ENCODE measurements at regions not wholly inside any gene's neighbourhood (a gene's known extent, or its start where the extent isn't known, plus 50 kb on each side); places are given as distances from the start of the nearest gene placed in this dataset.

DNA sequence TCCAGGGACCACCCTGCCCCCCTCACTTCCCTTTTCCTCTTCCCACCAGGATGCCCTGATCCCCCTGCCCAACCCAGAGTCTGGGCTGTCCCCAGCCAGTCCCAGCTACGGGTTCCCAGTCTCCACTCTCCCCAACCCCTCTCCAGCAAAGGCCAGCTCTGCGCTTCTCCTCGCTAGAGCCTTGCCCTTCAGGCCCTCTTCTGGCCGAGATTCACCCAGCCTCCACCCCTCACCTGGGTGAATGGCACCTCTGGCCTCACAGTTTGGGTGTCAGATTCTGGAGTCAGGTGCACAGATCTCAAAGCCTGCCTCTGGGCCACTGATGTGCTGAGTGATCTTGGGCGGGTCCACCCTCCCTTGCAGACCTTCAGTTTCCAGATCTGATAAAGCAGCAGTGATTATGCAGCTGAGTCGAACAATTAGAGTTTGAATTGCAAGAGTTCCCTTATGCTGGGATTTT is 185.6 kb upstream of the TNRC6C start:
- no peaks in the 10 kb centered on the region for H3K27me3 ChIP-seq
- peaks cover 8 to 17% (median 13%) of the 10 kb centered on the region in 9 donors for H3K4me1 ChIP-seq
- WGBS, 2 donors: 59 to 73% methylated on average over 6 of the region's 6 CpGs
- DNase-seq (no peak), ATAC-seq (peak in 6 of 8 donors; percentile 17 to 67 (median 46))
- intact Hi-C loops (cut with DNase I): loop anchor here in 9 of 10 donors (2.0 to 10.0 kb wide), 7 partner anchors 112 to 242 kb away; partner anchors contain the start of gene TNRC6C (in 4 of the 9)
- no peak overlapping the region for H3K4me3 ChIP-seq
- TF ChIP-seq, protein P1, sequence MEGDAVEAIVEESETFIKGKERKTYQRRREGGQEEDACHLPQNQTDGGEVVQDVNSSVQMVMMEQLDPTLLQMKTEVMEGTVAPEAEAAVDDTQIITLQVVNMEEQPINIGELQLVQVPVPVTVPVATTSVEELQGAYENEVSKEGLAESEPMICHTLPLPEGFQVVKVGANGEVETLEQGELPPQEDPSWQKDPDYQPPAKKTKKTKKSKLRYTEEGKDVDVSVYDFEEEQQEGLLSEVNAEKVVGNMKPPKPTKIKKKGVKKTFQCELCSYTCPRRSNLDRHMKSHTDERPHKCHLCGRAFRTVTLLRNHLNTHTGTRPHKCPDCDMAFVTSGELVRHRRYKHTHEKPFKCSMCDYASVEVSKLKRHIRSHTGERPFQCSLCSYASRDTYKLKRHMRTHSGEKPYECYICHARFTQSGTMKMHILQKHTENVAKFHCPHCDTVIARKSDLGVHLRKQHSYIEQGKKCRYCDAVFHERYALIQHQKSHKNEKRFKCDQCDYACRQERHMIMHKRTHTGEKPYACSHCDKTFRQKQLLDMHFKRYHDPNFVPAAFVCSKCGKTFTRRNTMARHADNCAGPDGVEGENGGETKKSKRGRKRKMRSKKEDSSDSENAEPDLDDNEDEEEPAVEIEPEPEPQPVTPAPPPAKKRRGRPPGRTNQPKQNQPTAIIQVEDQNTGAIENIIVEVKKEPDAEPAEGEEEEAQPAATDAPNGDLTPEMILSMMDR (IDR thresholded peaks at IDR 0.05): no peak
- no peaks in the 10 kb centered on the region for H3K9me3 ChIP-seq
- H3K36me3 ChIP-seq: no peaks in the 10 kb centered on the region
- H3K27ac ChIP-seq: peak overlapping the region in 6 of 10 donors; percentile 2 to 53 (median 22)

DNA sequence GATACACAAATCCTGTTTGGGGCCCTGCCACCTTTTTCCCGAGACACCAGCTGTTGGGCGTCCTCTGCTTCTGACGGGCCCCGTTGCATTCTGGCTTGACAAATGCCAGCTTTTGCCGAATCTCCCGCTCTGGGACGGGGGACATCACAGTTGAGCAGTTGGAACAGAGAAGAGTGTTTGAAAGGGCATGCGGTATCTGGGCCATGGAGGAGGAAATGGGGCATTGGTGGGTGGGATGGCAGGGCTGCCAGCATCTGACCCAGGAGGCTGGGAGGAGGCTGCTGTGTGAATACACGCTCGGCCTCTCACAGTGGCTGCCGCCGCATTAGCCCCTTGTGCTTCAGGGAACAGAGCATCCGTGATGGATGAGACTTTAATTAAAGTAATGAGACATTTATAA is 184.3 kb upstream of the TNRC6C start:
- H3K27me3 ChIP-seq: no peaks in the 10 kb centered on the region
- no peaks in the 10 kb centered on the region for H3K36me3 ChIP-seq
- TF ChIP-seq, protein P1 (IDR thresholded peaks at IDR 0.05): no peak
- H3K4me1 ChIP-seq: peaks cover 9 to 30% (median 20%) of the 10 kb centered on the region in 9 donors
- H3K27ac ChIP-seq: no peak overlapping the region
- DNase-seq (no peak), ATAC-seq (no peak)
- no peak overlapping the region for H3K4me3 ChIP-seq
- 97 to 98% methylated on average over 13 of the region's 13 CpGs for WGBS, 2 donors
- intact Hi-C loops (cut with DNase I): loop anchor here in 8 of 10 donors (5.0 to 10.0 kb wide), 5 partner anchors 111 to 238 kb away; partner anchors contain the start of gene TNRC6C (in 4 of the 8)
- H3K9me3 ChIP-seq: no peaks in the 10 kb centered on the region

DNA sequence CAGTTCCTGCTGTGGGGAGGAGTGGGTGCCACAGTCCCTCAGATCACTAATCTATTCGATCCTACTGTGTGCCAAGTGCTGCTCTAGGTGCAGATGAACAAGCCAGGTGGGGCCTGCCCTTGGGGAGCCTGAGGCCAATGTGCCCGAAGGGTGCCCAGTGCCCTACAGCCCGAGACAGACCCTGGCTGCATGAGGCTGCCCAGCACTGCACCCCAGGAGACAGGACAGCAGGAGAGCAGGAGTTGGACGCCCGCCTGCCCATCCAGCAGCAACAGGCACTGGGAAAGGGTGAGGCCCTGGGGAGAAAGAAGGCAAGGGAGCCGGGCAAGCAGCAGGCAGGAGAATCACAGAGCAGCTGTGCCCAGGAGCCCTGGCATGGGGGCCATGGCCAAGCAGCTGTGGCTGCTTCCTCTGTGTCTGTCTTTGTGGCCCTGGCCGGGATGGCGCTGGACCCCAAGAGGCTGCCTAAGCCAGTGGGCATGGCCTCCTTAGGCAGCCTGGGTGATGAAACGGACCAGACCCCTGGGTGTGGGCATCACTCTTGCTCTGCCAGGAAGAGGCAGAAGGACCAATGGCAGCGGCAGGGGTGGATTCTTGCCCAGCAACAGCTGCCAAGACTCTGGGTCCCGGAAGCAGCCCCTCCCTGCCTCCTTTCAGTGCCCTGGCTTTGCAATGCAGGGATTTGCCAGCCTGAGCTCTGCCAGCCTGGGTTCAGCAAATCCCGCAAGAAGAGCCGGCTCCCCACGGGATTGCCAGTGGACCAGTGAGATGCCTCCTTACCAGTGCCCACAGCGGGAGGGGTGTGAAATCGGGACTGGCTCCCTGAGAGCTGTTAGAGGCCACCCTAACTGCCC is 179.6 kb upstream of the TNRC6C start:
- Histone ChIP-seq H3K27me3 (no peaks in the 10 kb centered on the region), H3K27ac (peak overlapping the region in 9 of 10 donors; percentile 38 to 85 (median 79)), H3K4me1 (peaks cover 10 to 30% (median 23%) of the 10 kb centered on the region in 9 donors), H3K4me3 (peak overlapping the region in 5 of 10 donors; percentile 3 to 21 (median 15)), H3K9me3 (no peaks in the 10 kb centered on the region), H3K36me3 (no peaks in the 10 kb centered on the region)
- 59 to 61% methylated on average over 16 of the region's 16 CpGs for WGBS, 2 donors
- intact Hi-C loops (cut with DNase I): loop anchor here in 4 of 10 donors (5.0 to 10.0 kb wide), 3 partner anchors 58 to 176 kb away; partner anchors contain the start of gene TNRC6C (in 1 of the 4)
- TF ChIP-seq, protein P1 (IDR thresholded peaks at IDR 0.05): no peak
- ATAC-seq (peak; percentile 86 to 97 (median 94)), DNase-seq (peak; percentile 71 to 83)

DNA sequence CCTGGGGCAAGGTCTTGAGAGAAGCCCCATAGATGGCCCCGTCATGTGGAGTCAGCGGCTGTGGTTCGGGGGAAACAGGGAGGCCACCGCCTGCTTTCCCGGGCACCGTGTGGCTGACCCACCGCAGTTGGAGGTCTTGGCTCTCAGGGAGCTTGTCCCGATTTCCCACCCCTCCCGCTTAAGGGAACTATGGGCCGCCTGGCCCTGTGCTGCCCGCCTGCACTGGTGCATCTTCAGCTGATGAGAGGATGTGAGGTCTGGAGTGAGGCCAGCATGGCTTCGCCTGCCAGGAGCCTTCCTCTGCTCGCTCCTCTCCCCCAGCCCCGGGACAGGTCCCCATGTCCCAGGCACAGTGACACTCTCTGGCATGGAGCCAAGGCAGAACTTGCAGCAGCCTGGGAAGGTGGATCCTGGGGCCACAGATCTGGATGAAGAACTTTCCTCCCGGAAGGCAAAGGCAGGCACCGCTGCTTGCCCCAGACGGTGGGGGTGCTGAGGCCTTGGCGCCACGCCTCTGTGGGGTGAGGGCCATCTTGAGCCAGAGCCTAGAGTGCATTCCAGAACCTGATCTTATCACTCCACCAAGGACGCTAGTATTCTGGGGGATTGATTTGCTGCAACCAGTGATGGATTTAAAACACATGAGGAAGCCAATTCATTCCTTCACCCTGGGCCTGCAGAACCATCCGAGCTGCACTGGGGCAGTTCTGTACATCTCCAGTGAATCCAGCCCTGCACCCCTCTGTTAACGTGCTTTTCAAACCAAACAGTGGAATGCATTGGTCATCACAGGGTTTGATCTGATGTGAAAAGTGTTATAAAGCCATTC is 178.6 kb upstream of the TNRC6C start:
- 33 to 39% methylated on average over 22 of the region's 22 CpGs for WGBS, 2 donors
- peak; percentile 23 to 74 (median 48) for ATAC-seq
- H3K27me3 ChIP-seq: no peaks in the 10 kb centered on the region
- no peaks in the 10 kb centered on the region for H3K36me3 ChIP-seq
- TF ChIP-seq, protein P1 (IDR thresholded peaks at IDR 0.05): no peak
- peak overlapping the region in 9 of 10 donors; percentile 38 to 85 (median 79) for H3K27ac ChIP-seq
- intact Hi-C loops (cut with DNase I): loop anchor here in 6 of 10 donors (5.0 to 10.0 kb wide), 5 partner anchors 57 to 1553 kb away; partner anchors contain the start of gene TNRC6C (in 1 of the 6)
- H3K4me1 ChIP-seq: peaks cover 10 to 30% (median 23%) of the 10 kb centered on the region in 9 donors
- DNase-seq: peak in 1 of 2 donors; percentile 59
- no peaks in the 10 kb centered on the region for H3K9me3 ChIP-seq
- H3K4me3 ChIP-seq: peak overlapping the region in 5 of 10 donors; percentile 3 to 21 (median 15)
